B cell (primary cell): ENCODE measurements at regions not wholly inside any gene's neighbourhood (a gene's known extent, or its start where the extent isn't known, plus 50 kb on each side); places are given as distances from the start of the nearest gene placed in this dataset.

Source experiments
- ATAC-seq: fragments of 200-7000 bp; cut with Tn5 transposase; one replicate; pipeline ENCODE4 v1.10.0; 2021; ENCODE audit warnings: low read depth, mild to moderate bottlenecking, moderate number of reproducible peaks, moderate library complexity
- CTCF ChIA-PET: fragments of 350-600 bp; sonication (Branson Sonifier 250); formaldehyde crosslinking; loops from one replicate; lab custom pipeline; 2021; ENCODE audit warnings: antibody characterized with exemption, inconsistent platforms; lab: Charles Lee
- POLR2A ChIA-PET: fragments of 350-600 bp; sonication (Branson Sonifier 250); formaldehyde crosslinking; loops from one replicate; lab custom pipeline; 2021; ENCODE audit warnings: antibody characterized with exemption; lab: Charles Lee
- DNase-seq: peaks from one replicate; pipeline ENCODE4 v3.0.0; 2013
- H2AFZ ChIP-seq: 2 replicates; pipeline ENCODE4 v1.6.1; 2012; ENCODE audit warnings: mild to moderate bottlenecking, low read depth, low read length; ENCODE audit not compliant: insufficient read depth, poor library complexity, severe bottlenecking
- H3K27ac ChIP-seq, 2 donors: 1 replicate in 1 of 2; 2 replicates in 1 of 2; pipeline ENCODE4 v1.5.1; 2012 to 2013; ENCODE audit warnings: low read length in 2 of 2, mild to moderate bottlenecking in 2 of 2, moderate library complexity in 1 of 2
- H3K27me3 ChIP-seq, 4 experiments: fragments of 200-600 bp in 1 of 4; sonication (generic) in 1 of 4; replicated peaks in 1 of 4; 1 replicate in 2 of 4; 2 replicates in 2 of 4; pipeline versions ENCODE4 v1.6.1 to v1.7.0; 2013 to 2016; ENCODE audit warnings: low read length in 3 of 4, mild to moderate bottlenecking in 2 of 4, mixed read lengths in 1 of 4, moderate library complexity in 1 of 4; ENCODE audit not compliant: insufficient read depth in 4 of 4, control insufficient read depth in 3 of 4; ENCODE audit errors: control extremely low read depth in 1 of 4
- H3K36me3 ChIP-seq, 2 experiments: replicated peaks in 1 of 2; 1 replicate in 1 of 2; 2 replicates in 1 of 2; pipeline versions ENCODE4 v1.6.1 to v1.7.1; 2013; ENCODE audit warnings: low read length in 1 of 2; ENCODE audit not compliant: insufficient read depth in 2 of 2, control insufficient read depth in 1 of 2; ENCODE audit errors: control extremely low read depth in 1 of 2, extremely low read depth in 1 of 2
- H3K4me1 ChIP-seq, 2 donors: fragments of 200-600 bp in 1 of 2; sonication (generic) in 1 of 2; 1 replicate in 1 of 2; 2 replicates in 1 of 2; pipeline versions ENCODE4 v1.5.1 to v1.6.1; 2013 to 2017; ENCODE audit warnings: low read length in 2 of 2; ENCODE audit not compliant: control insufficient read depth in 2 of 2, insufficient read depth in 2 of 2
- H3K4me2 ChIP-seq: replicated peaks from 2 replicates; pipeline ENCODE3; 2012; ENCODE audit warnings: mild to moderate bottlenecking, low read depth, low read length; ENCODE audit not compliant: poor library complexity, severe bottlenecking
- H3K4me3 ChIP-seq, 5 experiments: fragments of 200-600 bp in 1 of 5; sonication (generic) in 1 of 5; 1 replicate in 3 of 5; 2 replicates in 2 of 5; pipeline versions ENCODE4 v1.5.1 to v1.7.0; 2011 to 2016; ENCODE audit warnings: low read length in 4 of 5, mild to moderate bottlenecking in 4 of 5, low read depth in 2 of 5, control low read depth in 1 of 5, moderate library complexity in 1 of 5; ENCODE audit not compliant: insufficient read depth in 1 of 5; ENCODE audit errors: control extremely low read depth in 1 of 5, extremely low read depth in 1 of 5
- H3K79me2 ChIP-seq: fragments of 200-600 bp; sonication (generic); one replicate; pipeline ENCODE4 v1.6.0; 2016; ENCODE audit warnings: low read length; ENCODE audit not compliant: control insufficient read depth, insufficient read depth
- H3K9ac ChIP-seq: fragments of 200-600 bp; sonication (generic); 2 replicates; pipeline ENCODE4 v1.6.1; 2017; ENCODE audit warnings: mild to moderate bottlenecking, low read length, moderate library complexity
- H3K9me3 ChIP-seq, 3 donors: one replicate each; pipeline versions ENCODE4 v1.6.1 to v1.7.1; 2013; ENCODE audit warnings: low read length in 2 of 3; ENCODE audit not compliant: control insufficient read depth in 2 of 3, insufficient read depth in 1 of 3; ENCODE audit errors: control extremely low read depth in 1 of 3
- H4K20me1 ChIP-seq: 2 replicates; pipeline ENCODE4 v1.6.0; 2012; ENCODE audit warnings: mild to moderate bottlenecking, low read length; ENCODE audit not compliant: insufficient read depth, control insufficient read depth, poor library complexity, severe bottlenecking
- H3K27ac Mint-ChIP-seq: one replicate; pipeline ENCODE4 v1.8.0; 2021; ENCODE audit warnings: mixed read lengths
- H3K27me3 Mint-ChIP-seq: one replicate; pipeline ENCODE4 v1.8.0; 2021; ENCODE audit warnings: mixed read lengths
- H3K4me1 Mint-ChIP-seq: one replicate; pipeline ENCODE4 v1.8.0; 2021; ENCODE audit warnings: mixed read lengths
- H3K4me3 Mint-ChIP-seq: one replicate; pipeline ENCODE4 v1.8.0; 2021; ENCODE audit warnings: mixed read lengths
- H3K9me3 Mint-ChIP-seq: one replicate; pipeline ENCODE4 v1.8.0; 2022; ENCODE audit warnings: mixed read lengths; ENCODE audit not compliant: insufficient read depth
- EZH2 ChIP-seq: IDR thresholded peaks from 2 replicates; pipeline ENCODE4 v1.6.1; 2012; ENCODE audit warnings: borderline replicate concordance, low read depth, mild to moderate bottlenecking, moderate library complexity, low read length; ENCODE audit not compliant: insufficient read depth, poor library complexity, severe bottlenecking
- WGBS: methylation state at CpG from one replicate; pipeline ENCODE4 v1.1.5; 2013; ENCODE audit warnings: missing lambda C conversion rate; ENCODE audit not compliant: insufficient coverage; 5-methylcytosine and 5-hydroxymethylcytosine counted together
- intact Hi-C: fragments of 100-400 bp; cut with micrococcal nuclease; formaldehyde crosslinking; loops from one replicate; pipeline ENCODE4 v1.10.0; 2022
- TF ChIP-seq, protein P1 (sequence below): fragments of 200-600 bp; IDR thresholded peaks from one replicate; pipeline ENCODE4 v1.8.0; 2022; ENCODE audit warnings: antibody characterized with exemption, mild to moderate bottlenecking

DNA sequence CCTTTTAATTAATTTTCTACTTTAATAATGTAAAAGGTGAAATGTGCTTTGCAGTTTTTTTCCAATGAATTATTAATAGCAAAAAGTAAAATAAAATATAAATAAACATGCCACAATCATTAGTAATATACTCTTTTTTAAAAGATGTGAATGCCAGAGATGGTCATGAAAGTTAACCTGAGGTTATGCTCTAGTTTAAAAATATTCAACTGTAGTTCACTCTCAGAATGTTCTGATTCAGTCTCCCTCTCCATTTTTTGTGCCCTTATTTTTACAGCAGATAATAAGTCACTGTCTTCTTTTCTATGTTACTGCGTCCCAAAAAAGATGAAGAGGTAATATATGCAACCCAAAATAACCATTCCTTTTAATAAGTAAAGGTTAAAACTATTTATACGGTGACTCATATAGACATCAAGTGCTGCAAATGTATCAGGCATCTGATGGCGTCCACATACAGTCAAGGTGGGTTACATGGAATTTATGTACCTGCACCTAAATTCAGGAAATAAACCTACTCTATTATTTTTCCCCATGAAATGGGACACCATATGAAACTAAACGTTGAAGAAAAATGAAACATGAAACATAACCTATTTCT, 153.6 kb upstream of the ZNF804A start:
- Histone ChIP-seq H3K4me2 (no peak overlapping the region), H2AFZ (no peak overlapping the region), H3K4me3 (no peak overlapping the region), H3K79me2 (no peaks in the 10 kb centered on the region), H3K9ac (no peak overlapping the region), H3K27ac (no peak overlapping the region), H3K36me3 (no peaks in the 10 kb centered on the region), H4K20me1 (no peaks in the 10 kb centered on the region), H3K9me3 (no peaks in the 10 kb centered on the region), H3K27me3 (no peaks in the 10 kb centered on the region), H3K4me1 (no peaks in the 10 kb centered on the region)
- Mint-ChIP-seq H3K9me3 (no peaks in the 10 kb centered on the region), H3K4me3 (no peak overlapping the region), H3K27ac (no peak overlapping the region), H3K4me1 (peaks cover 2% of the 10 kb centered on the region), H3K27me3 (no peaks in the 10 kb centered on the region)
- intact Hi-C loops, result no loop called here
- ATAC-seq (no peak), DNase-seq (no peak)
- no CpG with 5 or more reads among the region's 4 CpGs for WGBS
- POLR2A ChIA-PET, result no interaction called here
- TF ChIP-seq, protein P1, sequence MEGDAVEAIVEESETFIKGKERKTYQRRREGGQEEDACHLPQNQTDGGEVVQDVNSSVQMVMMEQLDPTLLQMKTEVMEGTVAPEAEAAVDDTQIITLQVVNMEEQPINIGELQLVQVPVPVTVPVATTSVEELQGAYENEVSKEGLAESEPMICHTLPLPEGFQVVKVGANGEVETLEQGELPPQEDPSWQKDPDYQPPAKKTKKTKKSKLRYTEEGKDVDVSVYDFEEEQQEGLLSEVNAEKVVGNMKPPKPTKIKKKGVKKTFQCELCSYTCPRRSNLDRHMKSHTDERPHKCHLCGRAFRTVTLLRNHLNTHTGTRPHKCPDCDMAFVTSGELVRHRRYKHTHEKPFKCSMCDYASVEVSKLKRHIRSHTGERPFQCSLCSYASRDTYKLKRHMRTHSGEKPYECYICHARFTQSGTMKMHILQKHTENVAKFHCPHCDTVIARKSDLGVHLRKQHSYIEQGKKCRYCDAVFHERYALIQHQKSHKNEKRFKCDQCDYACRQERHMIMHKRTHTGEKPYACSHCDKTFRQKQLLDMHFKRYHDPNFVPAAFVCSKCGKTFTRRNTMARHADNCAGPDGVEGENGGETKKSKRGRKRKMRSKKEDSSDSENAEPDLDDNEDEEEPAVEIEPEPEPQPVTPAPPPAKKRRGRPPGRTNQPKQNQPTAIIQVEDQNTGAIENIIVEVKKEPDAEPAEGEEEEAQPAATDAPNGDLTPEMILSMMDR, result no peak
- CTCF ChIA-PET, result no interaction called here

- no peaks in the 10 kb centered on the region for H3K9me3 ChIP-seq
- no peak overlapping the region for H3K27ac ChIP-seq
- ATAC-seq, result no peak
- TF ChIP-seq EZH2, result no peak
- TF ChIP-seq, protein P1, result no peak
- H3K4me3 ChIP-seq, result no peak overlapping the region
- no peak overlapping the region for H3K9ac ChIP-seq
- Mint-ChIP-seq H3K27ac (no peak overlapping the region), H3K27me3 (no peaks in the 10 kb centered on the region), H3K4me1 (no peaks in the 10 kb centered on the region), H3K4me3 (no peak overlapping the region), H3K9me3 (no peaks in the 10 kb centered on the region)
- H3K27me3 ChIP-seq, result no peaks in the 10 kb centered on the region
- H2AFZ ChIP-seq, result no peak overlapping the region
- CTCF ChIA-PET, result no interaction called here
- H3K36me3 ChIP-seq, result no peaks in the 10 kb centered on the region
- no peaks in the 10 kb centered on the region for H3K4me1 ChIP-seq
- intact Hi-C loops, result no loop called here
- no peak for DNase-seq
- POLR2A ChIA-PET, result no interaction called here
- no peaks in the 10 kb centered on the region for H3K79me2 ChIP-seq
- H3K4me2 ChIP-seq, result no peak overlapping the region
- no peaks in the 10 kb centered on the region for H4K20me1 ChIP-seq
- 100% methylated on average over 1 of the region's 2 CpGs for WGBS
Observed at GRCh38 chr2:184449760-184450159, 148.6 kb upstream of the ZNF804A start.
